HEK293 (cell line): ENCODE measurements at regions not wholly inside any gene's neighbourhood (a gene's known extent, or its start where the extent isn't known, plus 50 kb on each side); places are given as distances from the start of the nearest gene placed in this dataset.

Source experiments
- ELK4 ChIP-seq: IDR thresholded peaks from 2 replicates; pipeline ENCODE4 v1.6.1; 2011; ENCODE audit warnings: mild to moderate bottlenecking, low read depth, low read length, borderline replicate concordance
- GLIS2 ChIP-seq: fragments of 450-650 bp; formaldehyde crosslinking; IDR thresholded peaks from 2 replicates; pipeline ENCODE4 v1.5.1; 2016; ENCODE audit warnings: missing biosample characterization, missing genetic modification characterization
- ZFP41 ChIP-seq: fragments of 450-650 bp; formaldehyde crosslinking; IDR thresholded peaks from 2 replicates; pipeline ENCODE4 v1.5.1; 2016; ENCODE audit warnings: missing biosample characterization, missing genetic modification characterization, borderline replicate concordance
- ZNF138 ChIP-seq: fragments of 450-650 bp; formaldehyde crosslinking; IDR thresholded peaks from 2 replicates; pipeline ENCODE4 v1.5.1; 2016; ENCODE audit warnings: missing biosample characterization, missing genetic modification characterization, borderline replicate concordance
- ZNF24 ChIP-seq: fragments of 450-650 bp; formaldehyde crosslinking; IDR thresholded peaks from 2 replicates; pipeline ENCODE4 v1.5.1; 2016; ENCODE audit warnings: missing biosample characterization, missing genetic modification characterization
- ZNF707 ChIP-seq: fragments of 450-650 bp; formaldehyde crosslinking; IDR thresholded peaks from 2 replicates; pipeline ENCODE4 v1.5.1; 2016; ENCODE audit warnings: missing biosample characterization, missing genetic modification characterization
- TF ChIP-seq, protein P1 (sequence below): fragments of 450-650 bp; formaldehyde crosslinking; IDR thresholded peaks from 2 replicates; pipeline ENCODE4 v1.5.1; 2016; ENCODE audit warnings: missing biosample characterization, missing genetic modification characterization

- TF ChIP-seq GLIS2 (tag by site-specific recombination) = no peak
- TF ChIP-seq, protein P1, sequence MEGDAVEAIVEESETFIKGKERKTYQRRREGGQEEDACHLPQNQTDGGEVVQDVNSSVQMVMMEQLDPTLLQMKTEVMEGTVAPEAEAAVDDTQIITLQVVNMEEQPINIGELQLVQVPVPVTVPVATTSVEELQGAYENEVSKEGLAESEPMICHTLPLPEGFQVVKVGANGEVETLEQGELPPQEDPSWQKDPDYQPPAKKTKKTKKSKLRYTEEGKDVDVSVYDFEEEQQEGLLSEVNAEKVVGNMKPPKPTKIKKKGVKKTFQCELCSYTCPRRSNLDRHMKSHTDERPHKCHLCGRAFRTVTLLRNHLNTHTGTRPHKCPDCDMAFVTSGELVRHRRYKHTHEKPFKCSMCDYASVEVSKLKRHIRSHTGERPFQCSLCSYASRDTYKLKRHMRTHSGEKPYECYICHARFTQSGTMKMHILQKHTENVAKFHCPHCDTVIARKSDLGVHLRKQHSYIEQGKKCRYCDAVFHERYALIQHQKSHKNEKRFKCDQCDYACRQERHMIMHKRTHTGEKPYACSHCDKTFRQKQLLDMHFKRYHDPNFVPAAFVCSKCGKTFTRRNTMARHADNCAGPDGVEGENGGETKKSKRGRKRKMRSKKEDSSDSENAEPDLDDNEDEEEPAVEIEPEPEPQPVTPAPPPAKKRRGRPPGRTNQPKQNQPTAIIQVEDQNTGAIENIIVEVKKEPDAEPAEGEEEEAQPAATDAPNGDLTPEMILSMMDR (tag by site-specific recombination) = no peak
- TF ChIP-seq ZNF707 (tag by site-specific recombination) = no peak
- TF ChIP-seq ZFP41 (tag by site-specific recombination) = no peak
- no peak for TF ChIP-seq ELK4
- TF ChIP-seq ZNF24 (tag by site-specific recombination) = no peak
- TF ChIP-seq ZNF138 (tag by site-specific recombination) = no peak
Observed at GRCh38 chr6:141167945-141168344, 964.8 kb upstream of the GJE1 start.
